CD4-positive, alpha-beta memory T cell (primary cell): ENCODE measurements at regions not wholly inside any gene's neighbourhood (a gene's known extent, or its start where the extent isn't known, plus 50 kb on each side); places are given as distances from the start of the nearest gene placed in this dataset.
A peak's percentile ranks its signal among the peaks of the same experiment; 100 is the strongest.
"Not testable (repeated sequence)": the region's sequence is repeated elsewhere in the genome, so short reads cannot be mapped to it uniquely, and the experiment has no call there.

Experiments
- CTCF ChIA-PET: fragments of 350-600 bp; sonication (Branson Sonifier 250); formaldehyde crosslinking; loops from one replicate; lab custom pipeline; 2021; ENCODE audit warnings: inconsistent platforms; ENCODE audit not compliant: partially characterized antibody; lab: Charles Lee
- POLR2A ChIA-PET: fragments of 350-600 bp; sonication (Branson Sonifier 250); formaldehyde crosslinking; loops from one replicate; lab custom pipeline; 2021; ENCODE audit not compliant: partially characterized antibody; lab: Charles Lee
- DNase-seq, 5 donors: peaks; one replicate each; pipeline versions ENCODE4 v3.0.0 to v3.0.0-alpha.2; 2020 to 2022; ENCODE audit warnings: mixed read lengths in 1 of 5
- H3K27ac ChIP-seq: one replicate; pipeline ENCODE4 v1.7.0; 2013; ENCODE audit warnings: low read depth, low read length
- H3K27me3 ChIP-seq: 2 replicates; pipeline ENCODE4 v1.7.0; 2013; ENCODE audit warnings: mild to moderate bottlenecking, low read length, moderate library complexity; ENCODE audit not compliant: insufficient read depth
- H3K36me3 ChIP-seq: 2 replicates; pipeline ENCODE4 v1.7.0; 2013; ENCODE audit warnings: mild to moderate bottlenecking, low read length, moderate library complexity; ENCODE audit not compliant: insufficient read depth
- H3K4me1 ChIP-seq: 2 replicates; pipeline ENCODE4 v1.7.0; 2013; ENCODE audit warnings: mild to moderate bottlenecking, low read length, moderate library complexity; ENCODE audit not compliant: insufficient read depth
- H3K4me3 ChIP-seq, 2 donors: one replicate each; pipeline ENCODE4 v1.7.0; 2013; ENCODE audit warnings: low read length in 2 of 2, mild to moderate bottlenecking in 1 of 2
- H3K9me3 ChIP-seq, 2 donors: one replicate each; pipeline ENCODE4 v1.7.0; 2013; ENCODE audit warnings: low read length in 2 of 2, control low read depth in 1 of 2; ENCODE audit not compliant: control insufficient read depth in 1 of 2
- H3K27ac Mint-ChIP-seq, 7 donors: one replicate each; pipeline ENCODE4 v1.8.0; 2020 to 2021; ENCODE audit warnings: mixed read lengths in 7 of 7, mild to moderate bottlenecking in 6 of 7, inconsistent platforms in 3 of 7, moderate library complexity in 3 of 7
- H3K27me3 Mint-ChIP-seq, 2 donors: one replicate each; pipeline ENCODE4 v1.8.0; 2020 to 2021; ENCODE audit warnings: mixed read lengths in 2 of 2
- H3K36me3 Mint-ChIP-seq, 2 donors: one replicate each; pipeline ENCODE4 v1.8.0; 2020 to 2021; ENCODE audit warnings: mixed read lengths in 2 of 2, inconsistent platforms in 1 of 2, mild to moderate bottlenecking in 1 of 2
- H3K4me1 Mint-ChIP-seq, 4 donors: one replicate each; pipeline ENCODE4 v1.8.0; 2020 to 2021; ENCODE audit warnings: mixed read lengths in 4 of 4, mild to moderate bottlenecking in 1 of 4
- H3K4me3 Mint-ChIP-seq, 8 donors: one replicate each; pipeline ENCODE4 v1.8.0; 2020 to 2021; ENCODE audit warnings: mixed read lengths in 8 of 8, mild to moderate bottlenecking in 7 of 8, moderate library complexity in 6 of 8, inconsistent platforms in 3 of 8
- H3K9me3 Mint-ChIP-seq, 8 donors: one replicate each; pipeline ENCODE4 v1.8.0; 2020 to 2021; ENCODE audit warnings: mixed read lengths in 8 of 8, mild to moderate bottlenecking in 5 of 8, inconsistent platforms in 3 of 8, moderate library complexity in 1 of 8
- intact Hi-C: fragments of 100-400 bp; cut with micrococcal nuclease; formaldehyde crosslinking; loops from one replicate; pipeline ENCODE4 v1.15.1; 2023

DNA sequence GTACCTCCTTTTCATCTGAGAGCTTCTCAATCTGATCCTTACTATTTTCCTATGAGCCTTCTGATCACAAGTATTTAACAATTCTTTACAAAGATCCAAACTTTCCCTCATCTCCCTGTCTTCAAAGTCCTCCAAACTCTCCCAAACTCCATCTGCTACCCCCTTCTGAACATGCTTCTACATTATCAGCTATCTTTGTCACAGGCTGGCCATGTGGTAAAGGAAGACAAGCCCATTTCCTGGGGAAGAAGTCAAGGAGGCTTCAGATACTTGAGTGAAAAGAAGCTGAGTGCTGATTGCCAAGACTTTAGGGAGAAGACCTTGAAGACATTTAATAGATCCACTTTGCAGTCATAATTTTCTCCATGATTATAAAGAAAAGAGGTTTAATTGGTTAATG, 231.4 kb downstream of the CWH43 start:
- Histone ChIP-seq H3K4me1 (no peaks in the 10 kb centered on the region), H3K9me3 (no peaks in the 10 kb centered on the region), H3K36me3 (no peaks in the 10 kb centered on the region), H3K27me3 (no peaks in the 10 kb centered on the region), H3K27ac (no peak overlapping the region), H3K4me3 (no peak overlapping the region)
- intact Hi-C loops = no loop called here
- H3K36me3 Mint-ChIP-seq = no peaks in the 10 kb centered on the region
- ChIA-PET POLR2A (no interaction called here), CTCF (no interaction called here)
- H3K27me3 Mint-ChIP-seq = no peaks in the 10 kb centered on the region
- H3K4me3 Mint-ChIP-seq = no peak overlapping the region
- peaks cover 3 to 50% (median 32%) of the 10 kb centered on the region in 8 donors for H3K9me3 Mint-ChIP-seq
- DNase-seq = no peak
- H3K27ac Mint-ChIP-seq = no peak overlapping the region
- H3K4me1 Mint-ChIP-seq = no peaks in the 10 kb centered on the region

DNA sequence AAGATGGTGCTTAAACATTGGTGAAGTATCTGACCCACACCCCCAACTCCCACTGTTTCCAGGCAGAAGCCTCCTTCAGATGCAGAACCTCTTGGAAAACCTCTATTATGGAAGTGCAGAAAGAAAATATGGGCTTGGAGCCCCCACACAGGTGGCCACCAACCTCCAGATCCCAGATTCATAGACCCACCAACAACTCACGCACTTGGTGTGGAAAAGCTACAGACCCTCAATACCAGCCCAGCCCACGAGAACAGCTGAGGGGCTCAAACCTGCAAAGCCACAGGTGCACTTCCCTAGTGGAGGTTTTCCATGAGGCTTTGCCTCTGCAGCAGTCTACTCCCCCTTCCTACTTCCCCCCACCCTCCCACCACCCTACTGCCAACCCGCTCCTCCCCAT, 232.0 kb downstream of the CWH43 start:
- H3K27ac Mint-ChIP-seq, CTCF ChIA-PET, H3K27ac ChIP-seq, DNase-seq, H3K4me1 ChIP-seq, H3K4me3 Mint-ChIP-seq, H3K27me3 ChIP-seq, H3K36me3 ChIP-seq, H3K4me3 ChIP-seq, intact Hi-C loops, H3K27me3 Mint-ChIP-seq, POLR2A ChIA-PET, H3K9me3 ChIP-seq, H3K4me1 Mint-ChIP-seq, H3K36me3 Mint-ChIP-seq: not testable (repeated sequence)
- peaks cover 4 to 52% (median 34%) of the 10 kb centered on the region in 8 donors for H3K9me3 Mint-ChIP-seq

DNA sequence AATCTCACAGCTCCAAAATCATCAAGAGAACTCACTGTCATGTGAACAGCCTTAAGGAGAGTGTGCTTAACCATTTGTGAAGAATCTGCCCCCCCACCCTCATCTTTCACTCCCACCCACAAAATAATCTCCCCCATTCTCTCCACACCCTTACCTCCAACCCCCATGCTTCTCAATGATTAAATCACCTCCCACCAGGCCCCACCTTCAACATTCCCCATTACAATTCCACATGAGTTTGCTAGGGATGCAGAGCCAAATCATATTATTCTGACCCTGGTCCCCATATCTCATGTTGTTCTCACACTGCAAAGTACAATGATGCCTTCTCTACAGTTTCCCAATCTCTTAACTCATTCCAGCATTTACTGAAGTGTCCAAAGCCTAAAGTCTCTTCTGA, 232.9 kb downstream of the CWH43 start:
- intact Hi-C loops, H3K36me3 Mint-ChIP-seq, POLR2A ChIA-PET, H3K4me1 Mint-ChIP-seq, H3K4me3 ChIP-seq, H3K36me3 ChIP-seq, H3K27ac ChIP-seq, H3K4me1 ChIP-seq, H3K27me3 Mint-ChIP-seq, CTCF ChIA-PET, DNase-seq, H3K4me3 Mint-ChIP-seq, H3K27me3 ChIP-seq, H3K9me3 ChIP-seq, H3K27ac Mint-ChIP-seq: not testable (repeated sequence)
- H3K9me3 Mint-ChIP-seq = peaks cover 4 to 51% (median 34%) of the 10 kb centered on the region in 8 donors

DNA sequence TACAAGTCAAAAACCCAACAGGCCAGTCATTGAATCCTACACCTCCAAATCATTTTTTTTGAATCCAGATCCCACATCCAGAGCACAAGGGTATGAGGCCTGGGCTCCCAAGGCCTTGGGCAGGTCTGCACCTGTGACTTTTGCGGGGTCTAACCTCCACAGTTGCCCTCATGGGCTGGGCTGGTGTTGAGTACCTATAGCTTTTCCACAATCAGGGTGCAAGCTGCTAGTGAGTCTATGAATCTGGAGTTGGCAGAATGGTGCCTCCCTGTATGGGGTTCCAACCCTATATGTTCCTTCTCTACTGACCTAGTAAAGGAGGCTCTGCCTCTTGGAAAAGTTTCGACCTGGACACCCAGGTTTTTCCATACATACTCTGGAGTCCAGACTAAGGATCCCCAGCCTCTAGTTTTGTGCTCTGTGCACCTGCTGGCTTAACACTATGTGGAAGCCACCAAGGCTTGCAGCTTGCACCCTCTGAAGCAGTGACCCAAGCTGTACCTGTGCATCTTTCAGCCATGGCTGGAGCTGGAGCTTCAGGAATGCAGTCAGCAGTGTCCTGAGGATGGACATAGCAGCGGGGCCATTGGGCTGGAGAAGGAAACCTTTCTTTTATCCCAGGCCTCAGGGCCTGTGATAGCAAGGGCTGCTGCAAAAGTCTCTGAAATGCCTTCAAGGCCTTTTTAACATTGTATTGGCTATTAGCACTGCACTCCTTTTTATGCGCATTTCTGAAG, 233.6 kb downstream of the CWH43 start:
- H3K4me3 Mint-ChIP-seq, H3K4me1 ChIP-seq, H3K27me3 Mint-ChIP-seq, H3K4me1 Mint-ChIP-seq, H3K9me3 ChIP-seq, H3K27ac Mint-ChIP-seq, CTCF ChIA-PET, intact Hi-C loops, H3K27me3 ChIP-seq, POLR2A ChIA-PET, H3K27ac ChIP-seq, H3K36me3 ChIP-seq, H3K4me3 ChIP-seq, H3K36me3 Mint-ChIP-seq: not testable (repeated sequence)
- DNase-seq = peak in 1 of 5 donors; percentile 16
- peaks cover 4 to 48% (median 31%) of the 10 kb centered on the region in 8 donors for H3K9me3 Mint-ChIP-seq

DNA sequence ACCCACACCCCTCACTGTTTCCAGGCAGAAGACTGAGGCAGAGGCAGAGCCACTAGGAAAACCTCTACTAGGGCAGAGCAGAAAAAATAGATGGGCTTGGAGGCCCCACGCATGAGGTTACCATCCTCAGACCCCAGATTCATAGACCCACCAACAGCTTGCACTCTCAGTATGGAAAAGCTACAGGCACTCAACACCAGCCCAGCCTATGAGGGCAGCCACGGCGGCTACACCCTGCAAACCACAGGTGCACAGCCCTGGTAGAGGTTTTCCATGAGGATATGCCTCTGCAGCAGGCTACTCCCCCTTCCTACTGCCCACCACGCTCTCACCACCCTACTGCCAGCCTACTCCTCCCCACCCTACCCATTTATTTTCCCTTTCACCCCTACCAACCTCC, 235.1 kb downstream of the CWH43 start:
- H3K36me3 ChIP-seq = no peaks in the 10 kb centered on the region
- no peaks in the 10 kb centered on the region for H3K4me1 ChIP-seq
- CTCF ChIA-PET = no interaction called here
- H3K36me3 Mint-ChIP-seq = no peaks in the 10 kb centered on the region
- no peak for DNase-seq
- no peak overlapping the region for H3K27ac Mint-ChIP-seq
- intact Hi-C loops = no loop called here
- no peaks in the 10 kb centered on the region for H3K4me1 Mint-ChIP-seq
- no peak overlapping the region for H3K4me3 ChIP-seq
- H3K9me3 ChIP-seq = no peaks in the 10 kb centered on the region
- H3K27ac ChIP-seq = no peak overlapping the region
- no peaks in the 10 kb centered on the region for H3K27me3 ChIP-seq
- POLR2A ChIA-PET = no interaction called here
- no peak overlapping the region for H3K4me3 Mint-ChIP-seq
- H3K9me3 Mint-ChIP-seq = peaks cover 4 to 42% (median 30%) of the 10 kb centered on the region in 8 donors
- no peaks in the 10 kb centered on the region for H3K27me3 Mint-ChIP-seq

DNA sequence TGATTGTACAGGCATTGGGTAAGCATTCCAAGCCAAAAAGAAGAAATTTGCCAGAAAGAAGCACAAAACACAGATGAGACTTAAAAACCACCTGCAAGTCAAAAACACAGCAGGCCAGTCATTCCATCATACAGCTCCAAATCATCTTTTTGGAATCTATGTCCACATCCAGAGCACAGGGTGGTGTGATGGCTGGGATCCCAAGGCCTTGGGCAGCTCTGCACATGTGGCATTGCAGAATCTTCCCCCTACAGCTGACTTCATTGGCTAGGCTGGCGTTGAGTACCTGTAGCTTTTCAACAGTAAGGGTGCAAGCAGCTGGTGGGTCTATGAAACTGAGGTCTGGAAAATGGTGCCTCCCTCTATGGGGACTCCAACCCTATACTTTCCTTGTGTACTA, 236.7 kb downstream of the CWH43 start:
- H3K4me3 ChIP-seq, H3K27ac ChIP-seq, H3K36me3 ChIP-seq, H3K27me3 Mint-ChIP-seq, H3K36me3 Mint-ChIP-seq, H3K4me1 Mint-ChIP-seq, H3K4me3 Mint-ChIP-seq, POLR2A ChIA-PET, H3K4me1 ChIP-seq, CTCF ChIA-PET, DNase-seq, H3K27ac Mint-ChIP-seq, intact Hi-C loops, H3K27me3 ChIP-seq, H3K9me3 ChIP-seq: not testable (repeated sequence)
- H3K9me3 Mint-ChIP-seq = peaks cover 4 to 40% (median 30%) of the 10 kb centered on the region in 8 donors

DNA sequence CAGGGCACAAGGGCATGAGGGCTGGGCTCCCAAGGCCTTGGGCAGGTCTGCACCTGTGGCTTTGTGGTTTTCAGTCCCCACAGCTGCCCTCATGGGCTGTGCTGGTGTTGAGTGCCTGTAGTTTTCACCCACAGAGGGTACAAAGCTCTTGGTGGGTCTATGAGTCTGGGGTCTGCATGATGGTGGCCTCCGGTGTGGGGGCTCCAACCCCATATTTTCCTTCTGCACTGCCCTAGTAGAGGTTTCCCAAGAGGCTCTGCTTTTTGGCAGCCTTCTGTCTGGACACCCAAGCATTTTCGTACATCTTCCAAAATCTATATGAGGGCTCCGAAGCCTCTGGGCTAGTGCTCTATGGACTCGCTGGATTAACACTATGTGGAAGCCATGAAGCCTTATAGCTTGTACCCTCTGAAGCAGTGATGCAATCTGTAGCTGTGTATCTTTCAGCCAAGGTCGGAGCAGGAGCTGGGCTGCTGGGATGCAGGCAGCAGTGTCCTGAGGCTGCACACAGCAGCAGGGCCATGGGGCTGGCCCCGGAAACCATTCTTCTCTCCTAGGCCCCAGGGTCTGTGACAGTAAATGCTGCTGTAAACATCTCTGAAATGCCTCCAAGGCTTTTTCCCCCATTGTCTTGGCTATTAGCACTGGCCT, 240.3 kb downstream of the CWH43 start:
- H3K27me3 ChIP-seq, H3K36me3 Mint-ChIP-seq, H3K4me3 ChIP-seq, CTCF ChIA-PET, H3K27ac ChIP-seq, H3K36me3 ChIP-seq, H3K9me3 ChIP-seq, H3K27me3 Mint-ChIP-seq, POLR2A ChIA-PET, intact Hi-C loops, H3K4me3 Mint-ChIP-seq, H3K4me1 Mint-ChIP-seq, H3K27ac Mint-ChIP-seq, H3K4me1 ChIP-seq: not testable (repeated sequence)
- H3K9me3 Mint-ChIP-seq = peaks cover 3 to 26% (median 14%) of the 10 kb centered on the region in 8 donors
- DNase-seq = peak in 1 of 5 donors; percentile 22
